ENCODE measurements at regions not wholly inside any gene's neighbourhood (a gene's known extent, or its start where the extent isn't known, plus 50 kb on each side); places are given as distances from the start of the nearest gene placed in this dataset.
"Not testable (repeated sequence)": the region's sequence is repeated elsewhere in the genome, so short reads cannot be mapped to it uniquely, and the experiment has no call there.

GRCh38 chr7:45407730-45408408 lies 166.3 kb upstream of the ADCY1 start:
- no peak for DNase-seq (ENCODE audit: low spot score)

- no peak for DNase-seq (ENCODE audit: low spot score)
Measured at GRCh38 chr7:45408409-45408737, 165.8 kb upstream of the ADCY1 start.

DNA sequence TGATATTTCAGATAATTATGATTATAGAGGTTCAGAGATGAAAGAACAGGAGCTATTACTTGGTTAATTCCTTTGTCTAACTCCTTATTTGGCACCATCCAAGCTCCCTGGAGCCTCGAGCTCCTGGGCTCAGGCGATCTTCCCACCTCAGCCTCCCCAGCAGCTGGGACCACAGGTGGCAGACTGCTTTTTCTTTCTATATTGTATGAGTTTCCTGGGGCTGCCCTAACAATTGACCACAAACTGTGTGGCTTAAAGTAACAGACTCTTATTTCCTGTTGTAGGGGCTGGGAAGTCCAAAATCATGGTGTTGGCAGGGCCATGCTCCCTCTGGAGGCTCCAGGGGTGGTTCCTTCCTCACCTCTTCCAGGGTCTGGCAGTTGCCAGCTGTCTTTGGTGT lies 163.3 kb upstream of the ADCY1 start:
- no peak for DNase-seq (ENCODE audit: low spot score)

DNA sequence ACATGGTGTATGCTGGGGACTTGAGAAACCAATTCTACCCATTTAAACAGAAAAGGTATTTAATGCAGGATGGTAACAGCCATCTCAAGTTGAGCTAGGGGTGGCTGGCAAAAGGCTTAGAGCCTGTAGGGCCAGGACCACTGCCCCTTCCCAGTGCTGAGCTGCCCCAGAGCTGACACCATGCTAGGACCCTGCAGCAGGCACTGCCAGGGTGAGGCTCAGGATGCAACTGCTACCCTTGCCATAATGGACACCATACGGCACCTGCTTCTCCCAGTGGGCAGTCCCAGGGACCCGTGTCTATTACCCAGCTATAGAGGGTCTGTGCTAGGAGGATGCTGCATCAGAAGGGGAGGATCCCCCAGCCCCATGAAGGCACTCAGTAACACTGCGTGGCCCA lies 160.7 kb upstream of the ADCY1 start:
- no peak for DNase-seq (ENCODE audit: low spot score)

GRCh38 chr7:45414226-45414625 lies 159.9 kb upstream of the ADCY1 start:
- no peak for DNase-seq (ENCODE audit: low spot score)

DNA sequence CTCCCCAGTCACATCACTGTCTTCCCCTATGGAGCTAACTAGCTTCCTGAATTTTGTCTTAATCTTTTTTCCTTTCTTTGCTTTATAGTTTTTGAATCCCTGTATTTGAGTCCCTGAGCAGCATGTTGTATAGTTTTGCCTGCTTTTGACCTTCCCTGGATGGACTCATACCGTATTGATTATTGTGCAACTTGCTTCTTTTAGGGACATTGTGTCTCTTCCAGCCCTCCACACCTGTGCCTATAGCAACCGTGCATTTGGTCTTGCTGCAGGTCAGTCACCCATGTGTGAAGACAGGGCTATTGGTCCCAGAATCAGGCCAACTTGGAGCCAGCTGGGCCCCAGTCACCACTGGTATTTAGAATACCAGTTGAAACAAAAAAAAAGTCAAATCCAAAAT lies 158.9 kb upstream of the ADCY1 start:
- DNase-seq (ENCODE audit: low spot score): no peak

DNA sequence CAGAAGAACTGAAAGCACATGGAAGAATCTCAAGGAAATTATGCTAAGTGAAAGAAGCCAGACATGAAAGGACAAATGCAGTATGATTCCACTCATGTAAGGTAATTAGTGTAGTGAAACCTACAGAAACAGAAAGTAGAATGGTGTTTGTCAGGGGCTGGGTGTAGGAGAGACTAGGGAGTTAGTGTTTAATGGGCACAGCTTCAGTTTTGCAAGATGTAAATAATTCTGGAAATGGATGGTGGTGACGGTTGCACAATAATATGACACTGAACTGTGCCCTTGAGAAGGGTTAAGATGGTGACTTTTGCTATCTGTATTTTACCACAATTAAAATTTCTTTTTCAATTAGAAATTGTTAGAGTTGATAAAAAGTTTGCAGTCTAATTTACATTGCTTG lies 157.3 kb upstream of the ADCY1 start:
- DNase-seq (ENCODE audit: low spot score): no peak

DNA sequence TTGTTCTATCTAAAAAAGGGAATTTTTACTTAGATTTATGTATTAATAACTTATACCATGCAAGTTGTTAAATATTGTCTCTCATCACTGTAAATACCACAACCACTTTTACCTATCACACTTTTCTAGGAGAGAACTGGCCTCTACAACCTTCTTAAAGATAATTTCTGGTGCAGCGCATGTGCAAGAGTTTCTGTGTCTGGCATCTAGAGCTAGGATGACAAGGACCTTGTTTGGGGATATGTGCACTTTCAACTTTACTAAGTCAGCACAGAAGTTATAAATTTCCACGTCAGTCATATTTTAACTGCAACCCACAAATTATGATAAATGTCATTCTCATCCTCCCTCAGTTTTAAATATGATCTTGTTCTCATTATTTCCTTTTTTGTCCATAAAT lies 156.9 kb upstream of the ADCY1 start:
- DNase-seq (ENCODE audit: low spot score): no peak

DNA sequence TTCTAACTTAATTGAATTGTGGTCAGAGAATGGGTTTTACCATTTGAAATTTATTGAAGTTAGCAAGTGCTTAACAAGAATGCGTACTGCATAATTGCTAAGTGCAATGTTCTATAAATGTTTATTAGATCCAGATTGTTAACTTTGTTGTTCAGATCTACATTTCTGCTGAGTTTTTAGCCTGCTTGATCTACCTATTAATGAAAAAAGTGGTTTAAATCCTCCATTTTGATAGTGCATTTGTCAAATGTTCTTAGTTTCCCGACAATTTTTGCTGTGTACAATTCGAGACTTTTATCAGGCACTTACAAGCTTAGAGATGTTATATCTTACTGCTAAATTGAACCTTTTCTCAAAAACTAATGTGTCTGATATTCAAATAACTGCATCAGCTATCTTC lies 156.4 kb upstream of the ADCY1 start:
- DNase-seq (ENCODE audit: low spot score): no peak

DNA sequence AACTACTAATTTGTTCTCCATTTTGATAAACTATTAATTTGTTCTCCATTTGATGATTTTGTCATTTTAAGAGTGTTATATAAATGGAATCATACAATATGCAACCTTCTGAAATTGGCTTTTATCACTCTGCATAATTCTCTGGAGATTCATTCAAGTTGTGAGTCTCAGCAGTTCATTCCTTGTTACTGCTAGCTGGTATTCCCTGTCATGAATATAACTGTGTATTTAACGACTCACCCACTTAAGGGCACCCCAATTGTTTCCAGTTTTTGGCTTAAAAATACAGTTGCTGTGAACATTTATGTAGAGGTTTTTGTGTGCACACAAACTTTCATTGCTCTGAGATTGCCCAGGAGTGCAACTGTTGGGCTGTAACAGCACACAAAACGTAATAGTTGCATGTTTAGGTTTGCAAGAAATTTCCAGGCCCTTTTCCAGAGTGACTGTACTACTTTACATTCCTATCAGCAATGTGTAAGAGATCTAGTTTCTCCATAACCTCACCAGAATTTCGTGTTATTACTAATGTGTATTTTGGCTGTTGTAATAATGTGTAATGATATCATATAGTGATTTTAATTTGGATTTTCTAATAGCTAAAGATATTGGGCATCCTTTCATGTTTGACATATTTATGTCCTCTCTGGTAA lies 153.2 kb upstream of the ADCY1 start:
- no peak for DNase-seq (ENCODE audit: low spot score)

GRCh38 chr7:45421806-45422205 lies 152.4 kb upstream of the ADCY1 start:
- no peak for DNase-seq (ENCODE audit: low spot score)

- no peak for DNase-seq (ENCODE audit: low spot score)
Measured at GRCh38 chr7:45430397-45430796, 143.8 kb upstream of the ADCY1 start.

DNA sequence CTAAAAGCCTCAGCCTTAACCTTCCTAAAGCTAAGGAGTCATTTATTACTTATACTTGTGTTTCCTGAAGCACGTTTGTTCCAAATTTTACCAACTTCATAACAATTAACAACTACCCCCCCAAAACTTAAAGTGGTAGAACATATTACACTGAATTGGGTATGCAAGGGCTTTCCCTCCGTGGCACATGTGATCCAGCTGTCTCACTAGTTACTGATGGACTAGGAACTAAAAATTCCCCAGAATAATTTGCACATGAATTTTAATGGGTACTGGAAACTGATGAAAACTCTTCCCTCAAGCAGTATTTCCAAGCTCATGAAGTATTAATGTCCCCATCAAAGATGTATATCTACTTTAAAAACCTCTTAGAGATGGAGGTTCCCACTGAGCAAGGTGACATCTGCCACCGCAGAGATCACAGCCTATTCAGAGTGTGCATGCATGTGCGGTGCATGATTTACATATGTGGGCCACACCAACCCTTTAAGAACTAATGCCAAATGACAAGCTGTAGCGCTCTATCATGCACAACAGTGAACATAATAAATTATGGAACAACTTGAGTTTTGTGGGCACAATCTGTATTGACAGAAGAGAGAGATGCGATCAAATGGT lies 139.9 kb upstream of the ADCY1 start:
- DNase-seq (ENCODE audit: low spot score): no peak

GRCh38 chr7:45435131-45435530 lies 139.0 kb upstream of the ADCY1 start:
- no peak for DNase-seq (ENCODE audit: low spot score)

DNA sequence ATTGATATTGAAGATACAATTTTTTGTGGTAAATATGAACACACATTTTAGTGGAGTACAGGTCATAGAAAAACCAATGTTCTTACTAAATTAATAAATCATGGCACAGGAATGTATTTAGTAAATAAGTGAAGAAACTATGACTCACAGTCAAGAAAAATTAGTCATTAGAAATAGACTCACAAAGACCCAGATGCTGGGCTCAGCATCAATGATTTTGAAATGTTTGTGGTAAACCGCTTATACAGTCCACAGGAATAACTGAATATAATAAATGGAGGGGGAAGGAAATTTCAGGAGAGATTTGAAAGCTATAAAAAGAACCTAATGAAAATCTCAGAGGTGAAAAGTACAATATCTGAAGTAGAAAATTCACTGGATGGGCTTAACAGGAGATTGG lies 138.3 kb upstream of the ADCY1 start:
- DNase-seq (ENCODE audit: low spot score): no peak

DNA sequence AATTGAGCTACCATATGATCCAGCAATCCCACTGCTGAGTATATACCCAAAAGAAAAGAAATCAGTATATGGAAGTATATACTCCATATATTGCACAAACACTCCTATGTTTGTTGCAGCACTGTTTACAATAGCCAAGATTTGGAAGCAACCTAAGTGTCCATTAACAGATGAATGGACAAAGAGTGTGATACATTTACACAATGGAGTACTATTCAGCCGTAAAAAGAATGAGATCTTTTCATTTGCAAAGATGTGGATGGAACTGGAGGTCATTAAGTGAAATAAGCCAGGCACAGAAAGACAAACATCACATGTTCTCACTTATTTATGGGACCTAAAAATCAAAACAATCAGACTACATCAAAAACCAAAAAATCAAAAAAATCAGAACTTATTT lies 133.4 kb upstream of the ADCY1 start:
- not testable (repeated sequence) for DNase-seq (ENCODE audit: low spot score)

DNA sequence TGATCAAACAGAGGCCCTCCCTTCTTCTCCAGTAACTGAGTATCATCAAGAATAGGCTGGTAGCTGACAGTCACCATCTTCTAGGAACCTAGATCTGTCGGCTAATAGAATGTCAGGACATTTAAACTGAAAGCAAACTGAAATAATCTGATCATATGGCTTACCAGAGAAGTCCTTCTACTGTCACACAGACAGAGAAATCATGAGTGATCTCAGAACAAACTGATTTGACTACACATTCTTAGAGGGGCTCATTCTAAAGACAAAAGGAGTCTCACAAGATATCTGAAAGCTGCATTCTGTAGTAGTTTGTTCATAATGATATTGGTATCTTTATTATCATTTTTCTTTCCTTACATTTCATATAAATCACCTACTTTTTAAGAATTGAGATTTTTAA lies 130.9 kb upstream of the ADCY1 start:
- no peak for DNase-seq (ENCODE audit: low spot score)

DNA sequence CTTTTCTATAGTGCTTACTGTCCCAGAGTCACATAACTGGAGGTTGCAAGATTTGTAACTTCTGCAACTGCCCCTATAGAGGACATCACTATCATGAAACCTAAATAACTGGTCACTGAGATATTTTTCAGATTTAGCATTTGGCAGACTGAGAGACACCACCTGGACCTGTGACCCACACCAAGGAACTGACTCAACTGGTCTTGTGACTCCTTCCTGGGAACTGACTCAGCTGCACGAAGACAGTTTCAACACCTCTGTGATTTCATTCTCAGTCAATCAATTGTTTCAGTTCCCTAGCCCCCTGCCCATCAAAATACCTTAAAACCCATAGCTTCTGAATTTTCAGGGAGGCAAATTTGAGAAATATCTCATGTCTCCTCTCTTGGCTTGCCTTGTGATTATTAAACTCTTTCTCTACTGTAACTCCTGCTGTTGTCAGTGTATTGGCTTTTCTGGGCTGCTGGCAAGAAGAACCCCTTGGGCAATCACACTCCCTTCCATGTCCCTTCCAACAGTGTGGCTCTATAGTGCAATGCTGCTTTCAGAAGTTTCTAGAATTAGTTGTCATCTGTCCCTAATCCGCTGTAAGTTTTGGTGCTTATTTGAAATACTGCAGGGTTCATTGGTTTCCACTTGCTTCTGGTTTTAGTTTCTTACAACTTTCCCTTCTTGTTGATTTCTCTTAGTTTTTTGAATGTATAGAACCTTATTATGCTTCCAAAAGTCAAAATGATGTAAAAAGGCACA lies 127.8 kb upstream of the ADCY1 start:
- DNase-seq (ENCODE audit: low spot score): no peak

- DNase-seq (ENCODE audit: low spot score): no peak
Measured at GRCh38 chr7:45447296-45447695, 126.9 kb upstream of the ADCY1 start.

- DNase-seq (ENCODE audit: low spot score): no peak
Measured at GRCh38 chr7:45450571-45451204, 123.5 kb upstream of the ADCY1 start.

DNA sequence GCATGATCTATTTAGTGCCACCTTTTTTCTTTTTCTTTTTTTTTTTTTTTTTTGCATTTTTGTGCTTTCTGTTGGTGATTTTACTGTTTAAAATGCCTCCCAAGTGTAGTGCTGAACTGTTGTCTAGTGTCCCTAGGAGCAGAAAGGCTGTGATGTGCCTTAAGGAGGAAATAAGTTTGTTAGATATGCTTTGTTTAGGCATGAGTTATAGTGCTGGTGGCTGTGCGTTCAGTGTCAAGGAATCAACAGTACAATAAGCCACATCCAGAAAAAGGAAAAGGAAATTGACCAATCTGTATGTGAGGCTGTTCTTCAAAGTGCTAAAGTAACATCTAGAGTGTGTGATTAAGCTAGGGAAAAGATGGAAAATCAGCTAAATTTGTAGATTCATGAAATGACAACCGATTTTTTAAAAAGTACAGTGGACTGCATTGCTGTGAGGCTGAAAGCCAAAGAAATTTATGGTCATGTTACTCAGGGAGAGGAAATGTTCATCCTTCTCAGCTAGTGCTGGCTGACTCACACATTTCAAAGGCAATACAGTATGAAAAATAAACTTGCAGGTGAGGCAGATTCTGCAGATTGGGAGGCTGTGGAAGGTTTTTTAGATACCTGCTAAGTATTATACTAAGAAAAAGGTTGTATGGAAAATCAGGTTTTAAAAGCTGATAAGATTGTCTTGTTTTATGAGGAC lies 122.7 kb upstream of the ADCY1 start:
- no peak for DNase-seq (ENCODE audit: low spot score)

GRCh38 chr7:45454771-45455170 lies 119.4 kb upstream of the ADCY1 start:
- DNase-seq (ENCODE audit: low spot score): no peak

All from germinal center (tissue), 1 donor.